Keratinocyte (primary cell): ENCODE measurements at regions not wholly inside any gene's neighbourhood (a gene's known extent, or its start where the extent isn't known, plus 50 kb on each side); places are given as distances from the start of the nearest gene placed in this dataset.

Experiments
- DNase-seq: peaks from one replicate; pipeline ENCODE4 v3.0.0-alpha.2; 2011; ENCODE audit warnings: low read depth, missing footprints, low spot score
- FAIRE-seq: peaks from 2 replicates; lab custom pipeline; 2011; peaks lifted over from hg19 to GRCh38; lab: Jason Lieb, UNC
- H2AFZ ChIP-seq: 2 replicates; pipeline ENCODE4 v1.6.0; 2012; ENCODE audit warnings: low read length, control low read depth, inconsistent platforms; ENCODE audit not compliant: control insufficient read depth
- H3K27ac ChIP-seq: 2 replicates; pipeline ENCODE4 v1.5.1; 2011; ENCODE audit warnings: low read length; ENCODE audit not compliant: control insufficient read depth, insufficient read depth
- H3K27me3 ChIP-seq: 3 replicates; pipeline ENCODE4 v1.6.0; 2011; ENCODE audit warnings: low read length; ENCODE audit not compliant: control insufficient read depth, insufficient read depth; ENCODE audit errors: extremely low read depth
- H3K36me3 ChIP-seq, 2 experiments: 2 replicates in 1 of 2; 3 replicates in 1 of 2; pipeline ENCODE4 v1.5.1; 2011; ENCODE audit warnings: low read length in 2 of 2, mild to moderate bottlenecking in 1 of 2; ENCODE audit not compliant: control insufficient read depth in 2 of 2, insufficient read depth in 2 of 2; ENCODE audit errors: extremely low read depth in 1 of 2
- H3K4me1 ChIP-seq: 3 replicates; pipeline ENCODE4 v1.5.1; 2011; ENCODE audit warnings: low read length; ENCODE audit not compliant: control insufficient read depth, insufficient read depth; ENCODE audit errors: extremely low read depth
- H3K4me2 ChIP-seq: 3 replicates; pipeline ENCODE4 v1.6.0; 2011; ENCODE audit warnings: low read depth, low read length; ENCODE audit not compliant: control insufficient read depth, insufficient read depth; ENCODE audit errors: extremely low read depth
- H3K4me3 ChIP-seq, 3 experiments: fragments of 200-600 bp in 1 of 3; sonication (generic) in 1 of 3; 2 replicates in 2 of 3; 3 replicates in 1 of 3; pipeline ENCODE4 v1.5.1; 2011 to 2016; ENCODE audit warnings: low read length in 3 of 3, mild to moderate bottlenecking in 3 of 3, control low read depth in 2 of 3, inconsistent platforms in 1 of 3, low read depth in 1 of 3, mixed read lengths in 1 of 3, mixed run types in 1 of 3, moderate library complexity in 1 of 3; ENCODE audit not compliant: control insufficient read depth in 2 of 3, insufficient read depth in 2 of 3; ENCODE audit errors: extremely low read depth in 1 of 3
- H3K79me2 ChIP-seq: 2 replicates; pipeline ENCODE4 v1.6.0; 2012; ENCODE audit warnings: low read length; ENCODE audit not compliant: control insufficient read depth, insufficient read depth
- H3K9ac ChIP-seq: 3 replicates; pipeline ENCODE4 v1.6.0; 2011; ENCODE audit warnings: low read length; ENCODE audit not compliant: control insufficient read depth, insufficient read depth; ENCODE audit errors: extremely low read depth
- H3K9me1 ChIP-seq: 3 replicates; pipeline ENCODE4 v1.6.0; 2011; ENCODE audit warnings: low read length; ENCODE audit not compliant: control insufficient read depth, insufficient read depth; ENCODE audit errors: extremely low read depth
- H3K9me3 ChIP-seq: 2 replicates; pipeline ENCODE4 v1.5.1; 2012; ENCODE audit warnings: low read depth, low read length; ENCODE audit not compliant: control insufficient read depth
- H4K20me1 ChIP-seq: 3 replicates; pipeline ENCODE4 v1.6.0; 2011; ENCODE audit warnings: low read length; ENCODE audit not compliant: control insufficient read depth, insufficient read depth; ENCODE audit errors: extremely low read depth
- EZH2 ChIP-seq: IDR thresholded peaks from one replicate; pipeline ENCODE4 v1.6.1; 2012; ENCODE audit warnings: inconsistent platforms, mild to moderate bottlenecking, low read length, moderate library complexity
- dilution Hi-C: fragments of 300-500 bp; cut with MboI; formaldehyde crosslinking; loops from one replicate; pipeline ENCODE4 v1.7.0; 2020; ENCODE audit warnings: low sequenced_read_pairs; ENCODE audit not compliant: extremely low pct_ligation_motif_present
- TF ChIP-seq, protein P1 (sequence below), 3 experiments: IDR thresholded peaks in 1 of 3; conservative IDR thresholded peaks in 1 of 3; optimal IDR thresholded peaks in 1 of 3; 2 replicates in 2 of 3; 3 replicates in 1 of 3; pipeline versions ENCODE3 to v1.5.1; 2011; ENCODE audit warnings: low read length in 3 of 3, mild to moderate bottlenecking in 3 of 3, moderate library complexity in 2 of 3, control low read depth in 1 of 3, inconsistent platforms in 1 of 3; ENCODE audit not compliant: insufficient read depth in 2 of 3; ENCODE audit errors: extremely low read depth in 1 of 3

DNA sequence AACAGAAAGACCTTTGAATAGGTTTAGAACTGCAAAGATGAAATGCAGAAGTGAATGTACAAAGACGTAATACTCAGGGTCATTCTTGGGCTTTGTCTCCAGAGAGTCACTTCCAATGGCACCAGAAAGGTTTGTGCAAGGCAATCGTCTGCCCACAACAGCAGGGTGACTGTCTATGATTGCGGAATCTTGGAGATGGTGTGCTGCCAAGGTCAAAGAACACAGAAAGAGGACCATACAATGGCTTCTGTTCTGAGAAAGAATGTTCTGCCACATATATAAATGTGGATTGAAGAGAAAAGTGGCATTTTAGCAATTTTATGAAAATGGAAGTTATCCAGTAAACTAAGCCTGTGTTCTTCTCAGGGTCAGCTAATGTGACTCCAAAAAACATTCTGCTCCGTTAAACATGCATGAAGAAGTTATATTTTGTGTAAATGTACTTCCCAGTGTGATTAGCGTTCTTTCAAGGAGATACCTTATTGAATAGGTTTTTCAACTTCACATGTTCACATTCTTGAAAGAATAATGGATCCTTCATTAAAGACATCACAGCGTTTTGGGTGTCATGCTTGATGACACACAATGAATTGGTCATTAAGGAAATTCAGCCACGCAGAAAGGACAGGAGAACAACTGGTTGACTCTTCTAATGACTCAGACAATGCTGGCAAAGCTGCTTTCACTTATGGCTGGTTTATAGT is 73.4 kb upstream of the CDH6 start:
- FAIRE-seq (no peak), DNase-seq (no peak)
- H3K79me2 ChIP-seq = no peaks in the 10 kb centered on the region
- H3K27ac ChIP-seq = no peak overlapping the region
- no peak overlapping the region for H2AFZ ChIP-seq
- no peak for TF ChIP-seq EZH2
- TF ChIP-seq, protein P1, sequence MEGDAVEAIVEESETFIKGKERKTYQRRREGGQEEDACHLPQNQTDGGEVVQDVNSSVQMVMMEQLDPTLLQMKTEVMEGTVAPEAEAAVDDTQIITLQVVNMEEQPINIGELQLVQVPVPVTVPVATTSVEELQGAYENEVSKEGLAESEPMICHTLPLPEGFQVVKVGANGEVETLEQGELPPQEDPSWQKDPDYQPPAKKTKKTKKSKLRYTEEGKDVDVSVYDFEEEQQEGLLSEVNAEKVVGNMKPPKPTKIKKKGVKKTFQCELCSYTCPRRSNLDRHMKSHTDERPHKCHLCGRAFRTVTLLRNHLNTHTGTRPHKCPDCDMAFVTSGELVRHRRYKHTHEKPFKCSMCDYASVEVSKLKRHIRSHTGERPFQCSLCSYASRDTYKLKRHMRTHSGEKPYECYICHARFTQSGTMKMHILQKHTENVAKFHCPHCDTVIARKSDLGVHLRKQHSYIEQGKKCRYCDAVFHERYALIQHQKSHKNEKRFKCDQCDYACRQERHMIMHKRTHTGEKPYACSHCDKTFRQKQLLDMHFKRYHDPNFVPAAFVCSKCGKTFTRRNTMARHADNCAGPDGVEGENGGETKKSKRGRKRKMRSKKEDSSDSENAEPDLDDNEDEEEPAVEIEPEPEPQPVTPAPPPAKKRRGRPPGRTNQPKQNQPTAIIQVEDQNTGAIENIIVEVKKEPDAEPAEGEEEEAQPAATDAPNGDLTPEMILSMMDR (optimal IDR thresholded peaks at IDR 0.05 in 1 of 3, IDR thresholded peaks at IDR 0.05 in 1 of 3, conservative IDR thresholded peaks at IDR 0.05 in 1 of 3; ENCODE audit: extremely low read depth in 1 of 3, insufficient read depth in 2 of 3, low read length in 3 of 3) = no peak
- dilution Hi-C loops = no loop called here
- H4K20me1 ChIP-seq = no peaks in the 10 kb centered on the region
- no peaks in the 10 kb centered on the region for H3K36me3 ChIP-seq
- H3K9me3 ChIP-seq = no peaks in the 10 kb centered on the region
- H3K27me3 ChIP-seq = no peaks in the 10 kb centered on the region
- no peak overlapping the region for H3K4me3 ChIP-seq
- H3K9ac ChIP-seq = no peak overlapping the region
- H3K4me2 ChIP-seq = no peak overlapping the region
- no peaks in the 10 kb centered on the region for H3K4me1 ChIP-seq
- no peaks in the 10 kb centered on the region for H3K9me1 ChIP-seq

DNA sequence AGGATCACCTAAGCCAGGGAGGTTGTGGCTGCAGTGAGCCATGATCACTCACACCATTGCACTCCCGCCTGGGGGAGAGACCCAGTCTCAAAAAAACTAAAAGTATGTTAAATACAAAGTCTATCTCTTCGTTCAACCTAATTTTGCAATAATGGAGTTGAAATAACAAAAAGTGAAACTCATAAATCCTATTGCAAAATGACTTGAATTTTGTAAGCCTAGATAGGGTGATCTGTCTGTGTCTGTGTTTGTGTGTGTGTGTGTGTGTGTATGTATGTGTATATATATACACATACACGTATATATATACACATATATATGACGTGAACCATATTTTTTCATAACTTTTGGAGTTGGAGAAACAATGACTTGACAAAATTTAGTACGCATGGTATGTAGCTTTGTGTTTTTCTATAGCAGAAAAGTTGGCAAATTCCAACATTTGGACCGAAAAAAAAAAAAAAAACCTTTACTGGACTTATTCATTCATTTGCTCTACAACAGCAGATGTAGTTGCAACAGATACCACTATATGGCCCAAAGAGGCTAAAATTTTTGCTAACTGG is 76.9 kb upstream of the CDH6 start:
- no peak overlapping the region for H3K4me3 ChIP-seq
- H4K20me1 ChIP-seq = no peaks in the 10 kb centered on the region
- H3K4me2 ChIP-seq = no peak overlapping the region
- no peak overlapping the region for H2AFZ ChIP-seq
- no peaks in the 10 kb centered on the region for H3K36me3 ChIP-seq
- FAIRE-seq (no peak), DNase-seq (no peak)
- no peak overlapping the region for H3K27ac ChIP-seq
- H3K27me3 ChIP-seq = no peaks in the 10 kb centered on the region
- H3K79me2 ChIP-seq = no peaks in the 10 kb centered on the region
- dilution Hi-C loops = no loop called here
- TF ChIP-seq, protein P1 (optimal IDR thresholded peaks at IDR 0.05 in 1 of 3, IDR thresholded peaks at IDR 0.05 in 1 of 3, conservative IDR thresholded peaks at IDR 0.05 in 1 of 3; ENCODE audit: extremely low read depth in 1 of 3, insufficient read depth in 2 of 3, low read length in 3 of 3) = no peak
- no peak for TF ChIP-seq EZH2
- H3K9me1 ChIP-seq = no peaks in the 10 kb centered on the region
- no peaks in the 10 kb centered on the region for H3K9me3 ChIP-seq
- H3K9ac ChIP-seq = no peak overlapping the region
- no peaks in the 10 kb centered on the region for H3K4me1 ChIP-seq
